SK-N-SH (cell line): ENCODE measurements at regions not wholly inside any gene's neighbourhood (a gene's known extent, or its start where the extent isn't known, plus 50 kb on each side); places are given as distances from the start of the nearest gene placed in this dataset.

ENCODE experiments used
- CTCF ChIA-PET: fragments of 300-600, 350-600 bp; formaldehyde crosslinking; extraction: SDS; loops from one replicate; lab custom pipeline; 2021; lab: Yijun Ruan, JAX
- POLR2A ChIA-PET: fragments of 350-600 bp; sonication (Branson Sonifier 250); formaldehyde crosslinking; extraction: SDS; loops from one replicate; lab custom pipeline; 2020; ENCODE audit warnings: antibody characterized with exemption, inconsistent platforms; lab: Yijun Ruan, JAX
- DNase-seq: peaks from one replicate; pipeline ENCODE4 v3.0.0; 2012
- H2AFZ ChIP-seq: fragments of 200-600 bp; sonication (generic); 2 replicates; pipeline ENCODE4 v1.8.1; 2016; ENCODE audit warnings: antibody characterized with exemption, mild to moderate bottlenecking, low read depth
- H3F3A ChIP-seq: fragments of 200-600 bp; sonication (generic); replicated peaks from 2 replicates; pipeline ENCODE3; 2016; ENCODE audit warnings: antibody characterized with exemption, mild to moderate bottlenecking; ENCODE audit not compliant: insufficient read depth
- H3K27ac ChIP-seq, 2 experiments: fragments of 200-500 bp in 1 of 2; fragments of 200-600 bp in 1 of 2; sonication (Bioruptor generic) in 1 of 2; sonication (generic), shearing (Covaris generic) in 1 of 2; 2 replicates each; pipeline versions ENCODE4 v1.5.1 to v1.6.1; 2014 to 2016; ENCODE audit warnings: low read depth in 2 of 2, inconsistent platforms in 1 of 2, low read length in 1 of 2, mild to moderate bottlenecking in 1 of 2, mixed read lengths in 1 of 2
- H3K27me3 ChIP-seq: fragments of 200-600 bp; sonication (generic), shearing (Covaris generic); 2 replicates; pipeline ENCODE4 v1.6.1; 2016; ENCODE audit warnings: mixed run types; ENCODE audit not compliant: insufficient read depth
- H3K36me3 ChIP-seq, 2 experiments: fragments of 200-500 bp in 1 of 2; fragments of 200-600 bp in 1 of 2; sonication (Bioruptor generic) in 1 of 2; sonication (generic) in 1 of 2; replicated peaks in 1 of 2; 2 replicates each; pipeline versions ENCODE3 to v1.5.1; 2014 to 2016; ENCODE audit warnings: low read length in 1 of 2, mild to moderate bottlenecking in 1 of 2; ENCODE audit not compliant: insufficient read depth in 2 of 2, control insufficient read depth in 1 of 2
- H3K4me1 ChIP-seq, 2 experiments: fragments of 200-500 bp in 1 of 2; fragments of 200-600 bp in 1 of 2; sonication (Bioruptor generic) in 1 of 2; sonication (generic), shearing (Covaris generic) in 1 of 2; 2 replicates each; pipeline versions ENCODE4 v1.5.1 to v1.6.1; 2014 to 2016; ENCODE audit warnings: low read depth in 1 of 2, low read length in 1 of 2, mixed run types in 1 of 2; ENCODE audit not compliant: insufficient read depth in 2 of 2, control insufficient read depth in 1 of 2
- H3K4me2 ChIP-seq: fragments of 200-600 bp; sonication (generic), shearing (Covaris generic); 2 replicates; pipeline ENCODE4 v1.6.1; 2017; ENCODE audit warnings: mixed run types
- H3K4me3 ChIP-seq, 2 experiments: fragments of 200-500 bp in 1 of 2; fragments of 200-600 bp in 1 of 2; sonication (Bioruptor generic) in 1 of 2; sonication (generic), shearing (Covaris generic) in 1 of 2; 2 replicates each; pipeline versions ENCODE4 v1.5.1 to v1.8.1; 2014 to 2016; ENCODE audit warnings: low read depth in 2 of 2, inconsistent platforms in 1 of 2, low read length in 1 of 2, mild to moderate bottlenecking in 1 of 2, mixed read lengths in 1 of 2, moderate library complexity in 1 of 2
- H3K79me2 ChIP-seq: fragments of 200-600 bp; sonication (generic); 2 replicates; pipeline ENCODE4 v1.8.1; 2017; ENCODE audit warnings: mild to moderate bottlenecking; ENCODE audit not compliant: insufficient read depth
- H3K9ac ChIP-seq: fragments of 200-600 bp; sonication (generic); 2 replicates; pipeline ENCODE4 v1.6.1; 2017; ENCODE audit warnings: mixed run types
- H3K9me2 ChIP-seq: fragments of 200-600 bp; sonication (generic); 2 replicates; pipeline ENCODE4 v1.6.1; 2017; ENCODE audit warnings: mixed run types
- H3K9me3 ChIP-seq: fragments of 200-600 bp; sonication (generic); 2 replicates; pipeline ENCODE4 v1.6.1; 2017; ENCODE audit warnings: mixed run types, mild to moderate bottlenecking, moderate library complexity
- H4K20me1 ChIP-seq: fragments of 200-600 bp; sonication (generic); 2 replicates; pipeline ENCODE4 v1.6.1; 2017; ENCODE audit warnings: mild to moderate bottlenecking, mixed run types; ENCODE audit not compliant: insufficient read depth
- CHD2 ChIP-seq: fragments of 150-350 bp; IDR thresholded peaks from 2 replicates; pipeline ENCODE4 v1.6.1; 2018; ENCODE audit warnings: low read length; ENCODE audit not compliant: partially characterized antibody
- ELF1 ChIP-seq: IDR thresholded peaks from 2 replicates; pipeline ENCODE4 v1.4.0; 2012
- GATA2 ChIP-seq: sonication (generic); formaldehyde crosslinking; IDR thresholded peaks from 2 replicates; pipeline ENCODE4 v1.5.0; 2020; ENCODE audit warnings: mild to moderate bottlenecking, missing genetic modification reagents
- MEF2A ChIP-seq: IDR thresholded peaks from 2 replicates; pipeline ENCODE4 v1.4.0; 2012; ENCODE audit warnings: low read depth, borderline replicate concordance
- NRF1 ChIP-seq: IDR thresholded peaks from 2 replicates; pipeline ENCODE4 v1.6.1; 2012; ENCODE audit warnings: low read depth, mild to moderate bottlenecking, low read length
- POLR2AphosphoS5 ChIP-seq: IDR thresholded peaks from 2 replicates; pipeline ENCODE4 v1.6.1; 2012; ENCODE audit warnings: low read depth, low read length
- RCOR1 ChIP-seq: fragments of 150-350 bp; IDR thresholded peaks from 2 replicates; pipeline ENCODE4 v1.6.1; 2017; ENCODE audit warnings: antibody characterized with exemption, low read length
- REST ChIP-seq: IDR thresholded peaks from 2 replicates; pipeline ENCODE4 v1.6.1; 2012; ENCODE audit warnings: mild to moderate bottlenecking, low read depth, low read length, moderate library complexity
- RFX5 ChIP-seq: IDR thresholded peaks from 2 replicates; pipeline ENCODE4 v1.6.1; 2012; ENCODE audit warnings: mild to moderate bottlenecking, improper control_type of control experiment, low read length
- RXRA ChIP-seq: IDR thresholded peaks from 2 replicates; pipeline ENCODE4 v1.4.0; 2012; ENCODE audit warnings: low read depth, mild to moderate bottlenecking, borderline replicate concordance
- SIN3A ChIP-seq: IDR thresholded peaks from 2 replicates; pipeline ENCODE4 v1.6.1; 2012; ENCODE audit warnings: low read depth, mild to moderate bottlenecking, low read length, moderate library complexity, borderline replicate concordance
- SMC3 ChIP-seq: IDR thresholded peaks from 2 replicates; pipeline ENCODE4 v1.6.1; 2012; ENCODE audit warnings: low read depth, low read length, improper control_type of control experiment
- TEAD4 ChIP-seq: IDR thresholded peaks from 2 replicates; pipeline ENCODE4 v1.4.0; 2012; ENCODE audit warnings: mild to moderate bottlenecking, borderline replicate concordance; ENCODE audit not compliant: insufficient read depth
- WGBS: methylation state at CpG from one replicate; pipeline ENCODE4 v1.1.6; 2017; ENCODE audit warnings: low lambda C conversion rate; 5-methylcytosine and 5-hydroxymethylcytosine counted together
- TF ChIP-seq, protein P1 (sequence below): fragments of 150-350 bp; IDR thresholded peaks from 2 replicates; pipeline ENCODE4 v1.6.1; 2017; ENCODE audit warnings: antibody characterized with exemption, low read length, low read depth, borderline replicate concordance

GRCh38 chr5:90095292-90096060 lies 314.1 kb downstream of the CETN3 start:
- no peaks in the 10 kb centered on the region for H3K79me2 ChIP-seq
- WGBS, result 69% methylated on average over 3 of the region's 3 CpGs
- no peak overlapping the region for H3K4me2 ChIP-seq
- H3K9ac ChIP-seq, result no peak overlapping the region
- no peaks in the 10 kb centered on the region for H3K36me3 ChIP-seq
- no peaks in the 10 kb centered on the region for H4K20me1 ChIP-seq
- H3K9me3 ChIP-seq, result no peaks in the 10 kb centered on the region
- peaks cover 9% of the 10 kb centered on the region for H3F3A ChIP-seq
- CTCF ChIA-PET, result interaction anchor here (1.2 kb wide), 1 partner anchor 11 kb away, joined by 4 read pairs; no protein-coding TSS in a partner anchor
- H3K4me1 ChIP-seq, result peaks cover 0 to 10% of the 10 kb centered on the region in 2 experiments; a peak in 1 of 4 replicates
- H3K27me3 ChIP-seq, result no peaks in the 10 kb centered on the region
- H2AFZ ChIP-seq, result no peak overlapping the region
- no peak for TF ChIP-seq SMC3
- TF ChIP-seq RXRA, result no peak
- TF ChIP-seq NRF1, result no peak
- no peak for TF ChIP-seq SIN3A
- no peak for TF ChIP-seq TEAD4
- no peak for TF ChIP-seq POLR2AphosphoS5
- no peak for TF ChIP-seq GATA2
- no peak for TF ChIP-seq CHD2
- TF ChIP-seq, protein P1, sequence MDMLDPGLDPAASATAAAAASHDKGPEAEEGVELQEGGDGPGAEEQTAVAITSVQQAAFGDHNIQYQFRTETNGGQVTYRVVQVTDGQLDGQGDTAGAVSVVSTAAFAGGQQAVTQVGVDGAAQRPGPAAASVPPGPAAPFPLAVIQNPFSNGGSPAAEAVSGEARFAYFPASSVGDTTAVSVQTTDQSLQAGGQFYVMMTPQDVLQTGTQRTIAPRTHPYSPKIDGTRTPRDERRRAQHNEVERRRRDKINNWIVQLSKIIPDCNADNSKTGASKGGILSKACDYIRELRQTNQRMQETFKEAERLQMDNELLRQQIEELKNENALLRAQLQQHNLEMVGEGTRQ, result no peak
- TF ChIP-seq RFX5, result no peak
- no peak for TF ChIP-seq ELF1
- no peak for TF ChIP-seq MEF2A
- no peak for TF ChIP-seq RCOR1
- TF ChIP-seq REST, result no peak
- H3K4me3 ChIP-seq, result no peak overlapping the region
- no peak for DNase-seq
- POLR2A ChIA-PET, result no interaction called here
- H3K9me2 ChIP-seq, result no peaks in the 10 kb centered on the region
- H3K27ac ChIP-seq, result no peak overlapping the region
